AG09309 (cell line): ENCODE measurements at regions not wholly inside any gene's neighbourhood (a gene's known extent, or its start where the extent isn't known, plus 50 kb on each side); places are given as distances from the start of the nearest gene placed in this dataset.

Source experiments
- DNase-seq: peaks from one replicate; pipeline ENCODE4 v3.0.0-alpha.2; 2010; ENCODE audit warnings: low read depth
- H3K4me3 ChIP-seq: 2 replicates; pipeline ENCODE4 v1.5.1; 2011; ENCODE audit warnings: mild to moderate bottlenecking, low read depth, low read length, moderate library complexity; ENCODE audit not compliant: control insufficient read depth
- TF ChIP-seq, protein P1 (sequence below): IDR thresholded peaks from 2 replicates; pipeline ENCODE4 v1.5.1; 2011; ENCODE audit warnings: mild to moderate bottlenecking, low read depth, low read length, inconsistent platforms; ENCODE audit not compliant: insufficient read depth, control insufficient read depth; ENCODE audit errors: missing control alignments

DNA sequence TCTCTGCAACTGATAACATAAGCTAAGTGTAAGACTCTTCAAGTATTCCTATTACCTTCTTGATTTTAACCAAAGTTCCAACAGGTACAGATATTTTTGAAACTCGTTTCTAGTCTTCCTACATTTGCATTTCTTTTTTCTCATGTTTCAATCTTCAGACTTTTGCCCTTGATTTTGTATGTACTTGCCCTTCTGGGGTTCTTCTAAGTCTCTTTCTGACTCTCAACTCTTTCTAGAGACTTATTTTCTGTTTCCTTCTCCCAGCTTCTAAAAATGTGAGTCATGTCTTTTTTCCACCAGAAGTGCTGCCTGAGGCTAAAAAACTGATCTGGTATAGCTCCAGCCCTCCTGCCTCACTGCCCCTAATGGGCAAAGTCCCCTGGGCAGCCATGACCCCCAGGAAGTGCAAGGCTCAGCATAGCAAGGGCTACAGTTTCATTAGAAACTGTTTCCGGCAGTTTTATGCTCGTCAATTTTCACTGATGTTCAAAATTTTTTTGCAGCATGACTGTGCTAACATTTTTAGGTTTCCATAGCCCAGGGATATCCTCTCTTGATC, 265.9 kb downstream of the SEC16B start:
- TF ChIP-seq, protein P1, sequence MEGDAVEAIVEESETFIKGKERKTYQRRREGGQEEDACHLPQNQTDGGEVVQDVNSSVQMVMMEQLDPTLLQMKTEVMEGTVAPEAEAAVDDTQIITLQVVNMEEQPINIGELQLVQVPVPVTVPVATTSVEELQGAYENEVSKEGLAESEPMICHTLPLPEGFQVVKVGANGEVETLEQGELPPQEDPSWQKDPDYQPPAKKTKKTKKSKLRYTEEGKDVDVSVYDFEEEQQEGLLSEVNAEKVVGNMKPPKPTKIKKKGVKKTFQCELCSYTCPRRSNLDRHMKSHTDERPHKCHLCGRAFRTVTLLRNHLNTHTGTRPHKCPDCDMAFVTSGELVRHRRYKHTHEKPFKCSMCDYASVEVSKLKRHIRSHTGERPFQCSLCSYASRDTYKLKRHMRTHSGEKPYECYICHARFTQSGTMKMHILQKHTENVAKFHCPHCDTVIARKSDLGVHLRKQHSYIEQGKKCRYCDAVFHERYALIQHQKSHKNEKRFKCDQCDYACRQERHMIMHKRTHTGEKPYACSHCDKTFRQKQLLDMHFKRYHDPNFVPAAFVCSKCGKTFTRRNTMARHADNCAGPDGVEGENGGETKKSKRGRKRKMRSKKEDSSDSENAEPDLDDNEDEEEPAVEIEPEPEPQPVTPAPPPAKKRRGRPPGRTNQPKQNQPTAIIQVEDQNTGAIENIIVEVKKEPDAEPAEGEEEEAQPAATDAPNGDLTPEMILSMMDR, result no peak
- no peak for DNase-seq
- no peak overlapping the region for H3K4me3 ChIP-seq

DNA sequence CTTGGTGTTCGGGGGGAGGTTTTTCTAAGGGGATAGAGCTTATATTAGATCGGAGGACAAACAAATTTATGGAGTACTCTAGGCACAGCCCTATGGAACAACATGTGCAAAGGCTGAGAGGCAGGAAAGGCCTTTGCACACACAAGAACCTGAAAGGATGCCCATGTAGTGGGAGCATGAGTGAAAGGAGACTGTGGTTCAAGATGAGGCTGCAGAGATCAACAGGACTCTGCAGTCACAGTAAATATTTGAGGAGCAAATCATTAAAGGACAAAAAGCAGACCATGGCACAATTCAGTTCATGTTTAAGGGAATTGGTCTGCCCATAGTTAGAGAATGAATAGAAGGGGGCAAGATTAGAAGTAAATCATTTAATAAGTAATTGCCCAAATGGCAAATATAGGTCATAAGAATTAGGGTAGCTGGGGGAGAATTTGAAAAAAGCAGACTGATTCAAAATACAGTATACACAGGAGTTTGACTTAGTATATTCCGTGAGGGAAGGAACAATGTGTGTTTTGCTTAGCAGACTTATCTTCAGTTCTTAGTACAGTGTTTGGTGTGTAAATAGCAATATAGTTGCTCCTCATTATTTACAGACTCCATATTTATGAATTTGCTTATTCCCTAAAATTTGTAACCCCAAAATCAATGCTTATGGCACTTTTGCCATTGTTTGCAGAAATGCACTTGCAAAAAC, 268.1 kb downstream of the SEC16B start:
- TF ChIP-seq, protein P1, result no peak
- DNase-seq, result no peak
- H3K4me3 ChIP-seq, result no peak overlapping the region

DNA sequence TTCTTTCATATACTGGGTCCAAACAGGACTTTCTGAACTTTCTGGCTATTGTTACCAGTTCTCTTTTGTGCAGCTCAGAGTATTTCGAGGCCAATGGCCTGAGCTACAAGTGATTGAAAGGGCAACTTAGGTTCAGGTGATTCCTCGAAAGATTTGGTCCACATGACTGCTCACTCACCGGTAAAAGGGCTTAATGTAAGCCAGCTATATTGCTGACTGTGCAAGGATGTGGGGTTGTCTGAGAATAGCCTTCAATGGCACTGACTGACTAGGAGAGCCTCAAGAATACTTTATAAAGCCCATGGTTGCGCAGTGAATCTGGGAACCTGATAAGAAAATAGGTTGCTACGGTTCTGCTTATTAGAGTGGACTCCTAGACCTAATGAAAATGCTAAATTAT, 269.0 kb downstream of the SEC16B start:
- H3K4me3 ChIP-seq, result no peak overlapping the region
- no peak for DNase-seq
- TF ChIP-seq, protein P1, result no peak

DNA sequence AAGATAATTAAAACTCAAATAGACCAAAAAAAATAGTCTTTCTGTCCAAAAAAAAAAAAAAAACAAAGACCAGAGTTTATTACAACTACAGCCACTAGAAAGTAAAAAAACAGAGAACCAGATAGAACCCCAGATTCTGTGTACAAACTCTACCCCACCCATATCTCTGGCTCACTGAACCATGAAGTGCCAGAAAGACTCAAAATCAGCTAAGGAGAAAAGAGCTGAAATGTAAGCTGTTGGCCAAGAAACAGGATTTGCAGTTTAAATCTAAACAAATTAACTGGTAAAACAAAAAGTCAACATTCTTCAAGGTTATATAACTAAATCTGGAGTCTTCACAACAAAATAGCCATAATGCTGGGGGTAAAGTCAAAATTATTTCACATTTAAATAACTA, 278.9 kb downstream of the SEC16B start:
- H3K4me3 ChIP-seq, result no peak overlapping the region
- TF ChIP-seq, protein P1, result no peak
- DNase-seq, result no peak

DNA sequence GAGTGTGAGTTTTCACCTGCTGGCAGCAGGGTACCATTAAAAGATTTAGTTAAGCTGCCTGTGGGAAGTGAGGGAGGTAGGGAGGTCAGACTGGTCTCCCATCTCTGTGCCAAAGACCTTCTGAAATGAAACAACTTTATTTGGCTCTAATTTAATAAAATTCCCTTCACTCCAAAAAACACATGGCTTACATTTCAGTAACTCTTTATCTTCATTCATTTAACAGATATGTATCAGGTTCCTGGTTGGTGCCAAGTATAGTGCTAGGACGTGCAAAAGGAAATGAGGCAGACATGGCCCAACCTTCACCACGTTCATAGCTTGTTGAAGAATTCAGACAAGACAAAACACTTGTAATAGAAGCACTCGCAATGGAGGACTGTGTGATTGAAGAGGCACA, 282.3 kb downstream of the SEC16B start:
- DNase-seq, result no peak
- TF ChIP-seq, protein P1, result no peak
- no peak overlapping the region for H3K4me3 ChIP-seq

DNA sequence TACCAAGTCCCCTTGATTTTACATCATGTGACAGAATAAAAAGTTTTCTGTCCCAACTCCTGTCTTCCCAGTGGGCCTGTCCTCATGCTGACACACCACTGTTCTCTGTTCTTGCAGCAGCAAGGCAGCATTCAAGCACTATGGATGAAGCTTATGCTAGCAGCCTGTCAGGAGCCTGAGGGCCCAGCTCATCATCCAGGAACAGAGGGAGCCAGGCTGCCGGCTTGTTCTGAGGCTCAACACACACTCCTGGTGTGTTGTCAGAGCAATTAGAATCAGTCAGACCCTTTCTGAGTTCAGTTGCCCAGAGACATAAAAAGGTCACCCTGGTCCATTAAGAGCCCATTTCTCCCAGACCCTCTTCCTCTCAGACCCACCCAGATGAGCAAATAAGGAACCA, 282.9 kb downstream of the SEC16B start:
- TF ChIP-seq, protein P1, result no peak
- H3K4me3 ChIP-seq, result no peak overlapping the region
- DNase-seq, result no peak
